KOPT-K1 (cell line): ENCODE measurements at regions not wholly inside any gene's neighbourhood (a gene's known extent, or its start where the extent isn't known, plus 50 kb on each side); places are given as distances from the start of the nearest gene placed in this dataset.

Experiments used
- H3K27ac ChIP-seq: fragments of 200-600 bp; sonication (generic); 2 replicates; pipeline ENCODE4 v1.5.1; 2016; ENCODE audit warnings: antibody characterized with exemption, mild to moderate bottlenecking, low read depth, low read length; ENCODE audit not compliant: poor library complexity, severe bottlenecking
- H3K36me3 ChIP-seq: fragments of 200-600 bp; sonication (generic); 2 replicates; pipeline ENCODE4 v1.5.1; 2017; ENCODE audit warnings: antibody characterized with exemption, mild to moderate bottlenecking, low read length, moderate library complexity; ENCODE audit not compliant: insufficient read depth
- H3K9me3 ChIP-seq: fragments of 200-600 bp; sonication (generic); 2 replicates; pipeline ENCODE4 v1.5.1; 2017; ENCODE audit warnings: antibody characterized with exemption, low read length, mild to moderate bottlenecking; ENCODE audit not compliant: insufficient read depth, poor library complexity, severe bottlenecking

DNA sequence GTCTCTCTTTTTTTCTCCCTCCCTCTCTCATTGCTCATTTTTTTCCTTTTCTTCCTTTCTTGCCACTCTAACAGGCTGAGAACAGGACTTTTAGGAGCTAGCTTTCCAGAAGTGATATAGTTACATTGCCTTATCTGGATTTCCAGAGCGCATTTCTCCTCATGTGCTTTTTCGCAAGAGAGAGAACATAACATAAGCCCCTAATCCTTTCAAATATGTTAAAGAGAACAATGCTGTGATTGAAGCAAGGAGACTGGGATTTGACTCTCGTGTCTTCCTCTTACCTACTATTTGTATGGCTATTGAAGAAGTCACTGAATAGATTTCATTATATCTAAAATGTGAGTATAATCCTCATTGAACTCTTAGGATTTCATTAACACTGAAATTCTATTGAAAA is 101.2 kb upstream of the PRPS1L1 start:
- Histone ChIP-seq H3K36me3 (no peaks in the 10 kb centered on the region), H3K9me3 (no peaks in the 10 kb centered on the region), H3K27ac (no peak overlapping the region)

DNA sequence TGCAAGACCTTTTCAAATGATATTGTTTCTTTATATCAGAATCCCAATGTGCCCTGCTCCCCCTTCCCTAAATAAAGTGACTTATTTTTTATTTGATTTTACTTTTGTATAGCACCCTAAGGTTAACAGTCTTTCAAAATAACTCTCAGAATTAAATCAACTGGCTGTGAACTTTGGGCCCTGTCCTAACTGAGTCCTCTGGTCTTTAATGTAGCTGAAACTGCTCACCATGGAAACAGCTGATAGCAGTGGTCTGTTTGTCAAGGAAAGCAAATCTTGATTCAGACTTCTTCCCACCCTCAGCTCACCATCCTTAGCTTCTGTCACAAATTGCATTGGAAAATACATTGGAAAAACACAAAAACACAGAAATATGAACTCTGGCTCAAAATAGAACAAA is 105.2 kb upstream of the PRPS1L1 start:
- no peaks in the 10 kb centered on the region for H3K36me3 ChIP-seq
- no peaks in the 10 kb centered on the region for H3K9me3 ChIP-seq
- H3K27ac ChIP-seq: no peak overlapping the region

DNA sequence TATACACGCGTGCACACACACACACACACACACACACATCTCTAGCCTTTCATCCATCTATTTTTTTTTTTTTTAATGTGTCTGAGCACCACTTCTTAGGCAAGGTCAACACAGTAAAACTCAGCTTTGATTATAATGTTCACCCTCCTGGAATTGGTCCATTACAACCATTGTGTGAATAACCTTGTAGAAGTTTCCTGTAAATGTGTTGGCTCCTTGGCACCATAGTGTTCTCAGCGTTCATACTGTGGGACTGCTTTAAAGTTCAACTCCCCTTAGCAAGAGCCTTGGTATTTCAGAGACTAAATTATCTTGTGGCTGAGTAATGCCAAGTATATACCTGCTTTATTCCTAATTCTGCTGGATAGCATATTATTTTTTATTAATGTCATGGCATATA is 106.3 kb upstream of the PRPS1L1 start:
- Histone ChIP-seq H3K9me3 (no peaks in the 10 kb centered on the region), H3K36me3 (no peaks in the 10 kb centered on the region), H3K27ac (no peak overlapping the region)

DNA sequence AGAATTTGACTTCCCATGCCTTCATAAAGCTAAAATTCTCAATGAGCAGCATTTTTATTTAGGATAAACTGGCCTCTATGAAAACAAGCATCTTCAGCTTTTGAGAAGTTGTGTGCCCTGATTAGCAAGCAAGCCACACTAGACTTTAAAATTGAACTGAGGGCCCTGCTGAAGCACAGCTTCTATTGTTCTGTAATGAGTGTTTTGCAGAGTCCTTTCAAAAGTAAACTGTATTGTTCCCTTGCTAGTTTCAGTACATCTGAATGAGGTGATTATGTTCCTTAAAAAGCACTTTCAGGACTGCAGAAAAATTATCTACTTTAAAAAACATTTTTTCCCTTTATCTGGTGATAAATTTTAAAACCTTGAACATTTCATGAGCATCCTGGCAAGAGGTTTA is 113.3 kb upstream of the PRPS1L1 start:
- no peaks in the 10 kb centered on the region for H3K9me3 ChIP-seq
- H3K27ac ChIP-seq: no peak overlapping the region
- H3K36me3 ChIP-seq: no peaks in the 10 kb centered on the region

DNA sequence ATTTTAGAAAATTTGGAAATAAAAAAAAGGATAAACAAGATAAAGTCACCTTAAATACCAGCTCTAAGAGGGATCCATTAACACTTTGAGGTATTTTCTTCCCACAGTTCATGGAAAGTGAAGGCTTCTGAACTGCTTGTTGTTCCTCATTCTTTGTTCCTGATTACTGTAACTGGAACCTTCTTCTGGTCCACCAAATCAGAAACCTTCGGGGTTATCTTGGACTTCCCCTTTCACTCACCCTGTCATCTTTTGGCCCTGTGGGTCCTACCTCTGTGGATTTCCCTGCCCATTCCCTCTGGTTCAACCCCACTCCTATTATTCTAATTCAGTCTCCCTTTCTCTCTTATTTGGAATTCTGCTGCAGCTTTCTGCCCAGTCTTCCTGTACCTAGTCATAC is 116.5 kb upstream of the PRPS1L1 start:
- H3K36me3 ChIP-seq: no peaks in the 10 kb centered on the region
- H3K9me3 ChIP-seq: no peaks in the 10 kb centered on the region
- H3K27ac ChIP-seq: no peak overlapping the region

DNA sequence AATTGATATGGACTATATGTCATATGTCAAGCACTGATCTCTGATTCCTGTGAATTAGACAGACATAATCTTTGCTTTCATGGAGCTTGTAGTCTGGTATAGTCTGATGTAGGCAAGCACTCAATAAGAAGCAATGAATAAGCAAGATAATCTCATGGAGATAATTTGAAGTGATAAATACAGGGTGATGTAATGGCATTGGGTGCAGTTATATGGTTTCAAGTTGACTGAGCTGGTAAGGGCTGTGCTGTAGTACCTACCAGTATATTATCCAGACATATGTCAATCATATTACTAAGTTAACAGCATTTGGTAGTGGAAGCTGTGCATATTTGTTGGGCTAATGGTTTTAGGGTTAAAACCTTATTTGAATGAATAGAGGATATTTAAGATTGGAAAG is 117.5 kb upstream of the PRPS1L1 start:
- no peak overlapping the region for H3K27ac ChIP-seq
- no peaks in the 10 kb centered on the region for H3K36me3 ChIP-seq
- no peaks in the 10 kb centered on the region for H3K9me3 ChIP-seq

DNA sequence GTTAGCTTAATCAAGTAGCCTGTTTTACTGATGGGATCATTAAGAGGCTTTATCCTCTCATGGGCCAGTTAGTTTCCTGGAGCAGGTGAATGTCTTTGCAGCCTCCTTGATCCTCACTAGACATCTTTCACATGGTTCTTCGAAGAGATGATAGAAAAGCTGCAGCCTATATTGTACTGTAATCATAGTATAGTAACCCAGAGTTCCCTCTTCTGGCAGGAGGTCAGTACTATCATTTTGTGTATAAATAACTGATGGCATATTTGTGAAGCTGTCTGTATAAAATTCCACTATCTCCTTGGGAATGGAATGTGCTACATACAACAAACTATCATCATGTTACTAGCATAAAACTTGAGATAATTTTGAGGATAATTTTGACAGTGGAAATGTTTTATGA is 123.8 kb upstream of the PRPS1L1 start:
- H3K27ac ChIP-seq: no peak overlapping the region
- H3K36me3 ChIP-seq: no peaks in the 10 kb centered on the region
- H3K9me3 ChIP-seq: no peaks in the 10 kb centered on the region

DNA sequence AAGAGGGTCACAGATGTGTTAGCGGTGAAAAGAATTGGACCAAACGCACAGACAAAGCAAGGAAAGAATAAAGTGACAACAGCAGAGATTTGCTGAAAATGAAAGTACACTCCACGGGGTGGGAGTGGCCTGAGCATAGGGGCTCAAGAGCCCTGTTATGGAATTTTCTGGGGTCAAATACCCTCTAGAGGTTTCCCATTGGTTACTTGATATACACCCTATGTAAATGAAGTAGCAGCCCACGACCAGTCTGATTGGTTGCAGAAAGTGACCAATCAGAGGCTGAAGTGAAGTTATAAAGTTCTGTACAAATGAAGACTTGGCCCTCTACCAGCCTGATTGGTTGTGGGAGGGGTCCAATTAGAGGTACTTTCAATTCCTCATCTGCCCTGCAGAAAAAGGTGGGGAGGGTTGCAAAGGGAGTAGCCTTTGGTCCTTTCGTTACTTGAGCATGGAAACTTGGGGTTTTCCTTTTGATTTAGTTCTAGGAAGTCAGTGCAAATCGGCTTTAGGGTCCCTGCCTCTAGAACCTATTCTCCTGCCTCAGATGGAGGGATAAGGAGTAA is 125.6 kb upstream of the PRPS1L1 start:
- Histone ChIP-seq H3K9me3 (no peaks in the 10 kb centered on the region), H3K36me3 (no peaks in the 10 kb centered on the region), H3K27ac (no peak overlapping the region)

DNA sequence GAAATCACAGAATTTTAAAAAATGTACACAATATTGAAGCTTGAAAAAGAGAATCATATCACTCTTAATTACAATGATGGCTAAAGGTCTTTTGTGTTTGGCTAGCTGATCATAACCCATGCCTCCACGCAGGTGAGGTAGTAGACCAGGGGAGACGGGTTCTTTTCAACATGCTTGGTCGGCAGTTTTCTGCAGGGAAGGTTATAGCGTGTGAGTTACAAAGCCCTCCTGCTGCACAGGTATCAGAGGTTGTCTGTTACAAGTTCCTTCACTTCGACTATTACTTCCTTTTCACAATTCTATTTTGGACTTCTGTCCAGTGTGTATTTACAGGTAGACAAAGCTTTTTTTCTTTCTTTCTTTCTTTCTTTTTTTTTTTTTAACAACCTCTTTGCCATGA is 127.1 kb upstream of the PRPS1L1 start:
- Histone ChIP-seq H3K9me3 (no peaks in the 10 kb centered on the region), H3K27ac (no peak overlapping the region), H3K36me3 (no peaks in the 10 kb centered on the region)

DNA sequence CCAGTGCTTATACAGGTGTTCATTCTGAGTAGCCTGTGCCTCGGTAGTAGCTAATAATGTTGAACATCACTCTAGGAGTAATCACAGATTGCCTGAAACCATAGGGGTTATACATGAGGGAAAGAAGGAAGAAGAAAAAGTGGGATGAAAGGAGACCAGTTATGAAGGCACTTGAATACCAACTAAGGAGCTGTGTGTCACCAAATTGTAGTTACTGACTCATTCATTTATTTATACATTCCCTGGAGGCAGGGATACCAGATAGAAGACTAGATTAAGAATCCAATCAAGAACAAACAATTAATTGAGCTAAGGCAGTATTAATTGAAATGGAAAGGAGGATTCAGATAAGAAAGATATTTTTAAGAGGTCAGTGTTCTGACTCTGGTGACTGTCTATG is 129.6 kb upstream of the PRPS1L1 start:
- H3K36me3 ChIP-seq: no peaks in the 10 kb centered on the region
- H3K27ac ChIP-seq: no peak overlapping the region
- no peaks in the 10 kb centered on the region for H3K9me3 ChIP-seq

DNA sequence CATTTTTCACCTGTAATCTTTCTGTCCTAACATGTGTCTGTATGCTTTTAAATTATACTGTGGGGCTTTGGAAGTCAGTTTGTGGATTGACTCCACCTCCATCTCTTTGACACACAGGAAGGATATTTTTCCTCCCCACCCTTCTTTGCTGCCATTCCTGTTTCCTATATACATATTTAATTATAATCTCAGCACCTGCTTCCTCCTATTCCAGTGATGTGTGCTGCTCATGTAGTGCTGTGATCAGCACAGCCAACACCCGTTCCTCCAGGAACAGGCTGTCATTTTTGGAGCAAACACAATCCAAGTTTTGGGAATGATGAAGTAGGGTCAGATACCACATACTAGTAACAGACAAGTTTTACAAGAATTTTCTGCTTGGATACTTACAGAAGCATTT is 135.0 kb upstream of the PRPS1L1 start:
- H3K27ac ChIP-seq: no peak overlapping the region
- H3K36me3 ChIP-seq: no peaks in the 10 kb centered on the region
- no peaks in the 10 kb centered on the region for H3K9me3 ChIP-seq

DNA sequence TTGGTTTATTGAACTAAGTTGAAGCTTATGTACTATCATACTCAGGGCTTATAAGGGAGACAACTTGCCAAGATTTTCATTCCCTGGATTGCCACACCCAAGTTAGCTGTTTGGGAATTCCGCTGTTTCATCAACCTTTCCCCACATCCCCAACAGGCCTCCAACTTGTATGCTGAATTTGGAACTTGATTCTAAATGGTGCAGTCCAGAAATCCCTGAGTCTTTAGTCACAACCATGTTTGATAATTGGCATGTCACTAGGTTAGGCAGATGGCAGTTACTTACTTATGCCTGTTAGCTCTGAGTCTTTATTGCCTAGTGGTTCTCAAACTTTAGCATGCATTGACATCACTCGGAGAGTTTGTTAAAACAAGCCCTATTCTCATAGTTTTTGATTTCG is 135.4 kb upstream of the PRPS1L1 start:
- no peaks in the 10 kb centered on the region for H3K9me3 ChIP-seq

DNA sequence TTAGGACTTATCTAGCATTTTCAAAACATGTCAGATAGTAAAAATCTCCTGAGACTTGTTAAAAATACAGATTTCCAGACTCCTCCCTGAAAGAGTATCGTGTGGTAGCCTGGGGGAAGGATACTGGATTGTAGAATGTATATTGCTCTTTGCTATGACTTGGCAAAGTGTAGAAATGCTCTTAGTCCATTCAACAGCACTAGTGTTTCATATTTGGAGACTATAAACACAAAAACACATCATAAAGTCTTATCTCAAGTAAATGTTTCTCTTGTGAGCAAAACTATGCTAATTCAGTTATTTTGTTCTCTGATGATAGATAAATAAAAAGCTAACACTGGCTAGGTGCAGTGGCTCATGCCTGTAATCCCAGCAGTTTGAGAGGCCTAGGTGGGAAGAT is 137.5 kb upstream of the PRPS1L1 start:
- Histone ChIP-seq H3K27ac (no peak overlapping the region), H3K9me3 (no peaks in the 10 kb centered on the region), H3K36me3 (no peaks in the 10 kb centered on the region)

More for the DNA sequence above, 135.4 kb upstream of the PRPS1L1 start:
- Histone ChIP-seq H3K27ac (no peak overlapping the region), H3K36me3 (no peaks in the 10 kb centered on the region)

DNA sequence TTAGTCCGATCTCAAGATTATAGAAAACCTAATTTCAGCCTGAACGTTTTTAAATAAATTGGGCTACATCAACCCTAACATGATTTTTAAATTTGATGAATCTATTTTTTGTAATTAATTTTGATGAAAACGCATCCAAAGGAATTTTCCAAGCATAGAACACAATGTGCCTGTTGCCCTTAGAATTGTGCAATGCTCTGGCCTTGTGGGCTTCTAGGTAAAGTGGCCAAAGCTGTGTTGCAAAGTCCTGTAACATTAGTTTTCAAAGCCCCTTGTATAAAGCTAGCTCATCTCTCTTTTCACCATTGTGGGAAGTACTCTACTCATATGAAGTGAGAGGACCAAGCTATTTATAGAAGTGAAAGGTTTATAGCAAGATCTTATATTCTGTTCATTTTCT is 138.4 kb upstream of the PRPS1L1 start:
- Histone ChIP-seq H3K9me3 (no peaks in the 10 kb centered on the region), H3K27ac (no peak overlapping the region), H3K36me3 (no peaks in the 10 kb centered on the region)

DNA sequence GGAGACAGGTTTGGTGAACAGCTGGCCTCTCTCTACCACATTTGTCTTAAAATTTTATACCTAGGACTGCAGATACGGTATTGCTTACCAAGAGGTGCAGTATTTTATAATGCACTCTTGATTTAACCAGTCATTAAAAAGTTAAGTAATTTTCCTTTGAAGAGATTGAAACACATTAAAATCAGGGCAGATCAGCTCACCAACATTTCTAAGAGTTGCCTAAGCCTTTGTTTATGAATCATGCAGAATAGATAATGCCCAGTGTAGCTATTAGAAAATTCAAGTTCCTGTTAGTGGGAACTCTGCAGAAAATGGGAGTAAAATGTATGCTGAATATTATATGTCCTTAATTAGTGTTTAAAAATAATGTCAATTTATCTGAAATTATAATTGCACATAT is 140.2 kb upstream of the PRPS1L1 start:
- H3K36me3 ChIP-seq: no peaks in the 10 kb centered on the region
- H3K27ac ChIP-seq: no peak overlapping the region
- H3K9me3 ChIP-seq: no peaks in the 10 kb centered on the region

DNA sequence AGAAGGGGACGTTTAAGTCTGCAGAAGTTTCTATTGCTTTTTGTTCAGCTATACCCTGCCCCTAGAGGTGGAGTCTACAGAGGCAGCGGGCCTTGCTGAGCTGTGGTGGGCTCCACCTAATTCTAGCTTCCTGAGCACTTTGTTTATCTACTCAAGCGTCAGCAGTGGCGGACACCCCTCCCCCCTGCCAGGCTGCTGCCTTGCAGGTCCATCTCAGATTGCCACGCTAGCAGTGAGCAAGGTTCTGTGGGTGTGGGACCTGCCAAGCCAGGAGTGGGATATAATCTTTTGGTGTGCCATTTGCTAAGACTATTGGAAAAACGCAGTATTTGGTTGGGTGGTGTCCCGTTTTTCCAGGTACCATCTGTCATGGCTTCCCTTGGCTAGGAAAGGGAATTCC is 147.3 kb upstream of the PRPS1L1 start:
- Histone ChIP-seq H3K36me3 (no peaks in the 10 kb centered on the region), H3K9me3 (no peaks in the 10 kb centered on the region), H3K27ac (no peak overlapping the region)
